Effector CD4-positive, alpha-beta T cell (primary cell): ENCODE measurements at regions not wholly inside any gene's neighbourhood (a gene's known extent, or its start where the extent isn't known, plus 50 kb on each side); places are given as distances from the start of the nearest gene placed in this dataset.
"Not testable (repeated sequence)": the region's sequence is repeated elsewhere in the genome, so short reads cannot be mapped to it uniquely, and the experiment has no call there.

Experiments
- DNase-seq: peaks from one replicate; pipeline ENCODE4 v3.0.0-alpha.2; 2020

GRCh38 chr11:134740590-134741261 is 328.7 kb upstream of the B3GAT1 start:
- DNase-seq = no peak

DNA sequence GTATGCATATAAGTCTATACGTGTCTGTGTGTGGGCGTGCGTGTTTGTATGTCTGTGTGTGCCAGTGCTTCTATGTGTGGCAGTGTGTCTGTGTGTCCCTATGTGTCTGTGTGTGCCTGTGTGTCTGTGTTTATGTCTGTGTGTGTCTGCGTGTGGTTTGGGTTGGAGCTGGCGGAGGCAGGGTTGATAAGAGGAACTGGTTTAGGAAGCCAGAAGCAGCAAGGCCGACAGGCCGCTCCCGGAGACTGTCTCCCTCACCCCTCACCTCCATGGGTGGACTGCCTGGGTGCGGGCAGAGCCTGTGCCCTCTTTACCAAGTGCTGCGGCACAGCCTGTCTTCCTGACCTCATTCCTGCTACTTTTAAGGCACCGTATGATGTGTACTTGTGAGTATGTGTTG is 327.1 kb upstream of the B3GAT1 start:
- no peak for DNase-seq

GRCh38 chr11:134738581-134738980 is 326.5 kb upstream of the B3GAT1 start:
- DNase-seq = no peak

GRCh38 chr11:134737563-134738510 is 325.8 kb upstream of the B3GAT1 start:
- no peak for DNase-seq

GRCh38 chr11:134736251-134736947 is 324.4 kb upstream of the B3GAT1 start:
- DNase-seq = no peak

GRCh38 chr11:134734894-134735293 is 322.9 kb upstream of the B3GAT1 start:
- no peak for DNase-seq

DNA sequence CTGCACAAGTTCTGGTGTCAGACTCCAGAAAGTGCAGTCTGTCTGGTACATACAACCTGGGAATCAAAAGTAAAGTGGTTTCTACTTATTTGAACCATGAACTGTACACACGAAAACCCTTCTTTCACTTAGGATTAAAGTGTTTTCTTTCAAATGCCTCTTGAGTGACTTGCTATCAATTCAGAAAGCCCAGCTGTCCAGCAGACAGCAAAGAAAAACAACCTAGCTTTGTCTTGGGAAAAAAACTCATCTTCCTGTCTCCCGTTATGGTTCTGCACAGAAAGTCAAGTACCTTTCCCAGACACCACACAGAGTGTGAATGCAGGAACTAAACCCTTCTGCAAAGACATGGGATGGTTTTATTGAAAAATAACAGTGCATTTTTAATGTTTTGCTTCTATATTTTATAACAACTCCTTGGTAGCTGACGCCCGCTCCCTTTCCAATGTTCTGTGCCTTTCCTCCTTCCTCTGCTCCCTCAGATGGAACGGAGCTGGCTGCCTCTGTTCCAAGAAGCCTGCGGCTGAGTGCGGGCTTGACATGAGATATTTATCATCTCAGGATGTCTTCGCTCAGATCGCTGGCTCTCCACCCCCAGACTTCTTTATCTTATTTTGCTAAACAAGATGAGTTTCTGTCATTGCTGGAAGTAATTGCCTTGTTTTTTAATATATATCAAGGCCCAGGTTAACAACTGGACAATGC is 322.3 kb upstream of the B3GAT1 start:
- no peak for DNase-seq

DNA sequence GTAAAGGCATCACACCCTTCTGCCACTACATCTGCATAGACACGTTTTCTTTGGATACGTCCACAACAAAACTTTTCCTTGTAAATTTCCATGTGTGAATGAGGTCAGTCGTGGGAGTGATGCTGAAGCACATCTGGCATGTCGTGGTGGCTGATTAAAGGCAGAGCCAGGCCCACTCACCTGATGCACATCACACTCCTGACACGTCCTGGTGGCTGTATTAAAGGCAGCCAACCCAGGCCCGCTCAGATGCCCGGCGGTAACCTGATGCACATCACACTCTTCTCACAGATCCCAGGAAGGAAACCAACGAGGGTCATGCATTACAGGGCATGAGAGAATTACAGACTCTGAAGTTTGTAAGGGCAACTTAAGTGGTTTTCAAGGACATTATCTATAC is 321.6 kb upstream of the B3GAT1 start:
- no peak for DNase-seq

GRCh38 chr11:134731213-134731961 is 319.3 kb upstream of the B3GAT1 start:
- no peak for DNase-seq

GRCh38 chr11:134730561-134731212 is 318.6 kb upstream of the B3GAT1 start:
- DNase-seq = no peak

DNA sequence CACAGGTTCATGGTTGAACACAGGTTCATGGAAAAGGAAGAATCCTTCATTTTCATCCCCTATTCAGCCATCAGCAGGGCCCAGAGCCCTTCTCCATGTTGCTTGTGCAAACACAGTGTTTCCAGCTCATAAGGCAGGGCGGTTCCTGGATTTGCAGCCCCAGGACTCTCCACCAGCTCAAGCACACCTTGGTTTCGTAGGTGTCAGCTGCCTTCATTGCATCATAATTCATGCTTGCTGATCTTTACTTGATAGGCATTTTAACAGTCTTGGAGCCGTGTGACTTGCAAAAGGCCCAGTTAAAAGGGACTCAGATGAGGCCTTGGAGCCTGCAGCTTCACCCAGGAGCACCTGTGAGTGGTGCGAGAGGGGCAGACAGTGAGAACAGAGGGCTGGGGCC is 318.1 kb upstream of the B3GAT1 start:
- DNase-seq = no peak

DNA sequence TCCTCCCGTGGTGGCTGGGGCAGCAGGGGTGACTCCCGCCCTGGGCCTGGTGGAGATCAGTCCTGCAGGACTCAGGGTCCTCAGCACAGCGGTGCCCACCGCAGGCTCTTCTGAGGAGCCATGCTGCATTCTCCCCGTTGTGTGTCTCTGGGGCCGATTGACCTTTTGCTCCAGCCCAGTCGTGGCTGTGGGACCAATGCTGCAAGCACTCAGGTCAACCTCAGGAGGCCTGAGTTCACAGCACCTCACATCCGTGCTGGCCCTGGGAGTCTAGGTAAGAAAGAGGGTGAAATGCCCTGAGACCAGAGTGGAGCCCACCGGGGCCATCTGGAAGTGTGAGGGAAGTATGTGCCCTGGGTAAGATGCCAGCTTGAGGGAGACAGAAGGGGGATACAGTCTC is 316.1 kb upstream of the B3GAT1 start:
- DNase-seq = no peak

GRCh38 chr11:134727636-134728035 is 315.6 kb upstream of the B3GAT1 start:
- no peak for DNase-seq

GRCh38 chr11:134727204-134727603 is 315.2 kb upstream of the B3GAT1 start:
- no peak for DNase-seq

DNA sequence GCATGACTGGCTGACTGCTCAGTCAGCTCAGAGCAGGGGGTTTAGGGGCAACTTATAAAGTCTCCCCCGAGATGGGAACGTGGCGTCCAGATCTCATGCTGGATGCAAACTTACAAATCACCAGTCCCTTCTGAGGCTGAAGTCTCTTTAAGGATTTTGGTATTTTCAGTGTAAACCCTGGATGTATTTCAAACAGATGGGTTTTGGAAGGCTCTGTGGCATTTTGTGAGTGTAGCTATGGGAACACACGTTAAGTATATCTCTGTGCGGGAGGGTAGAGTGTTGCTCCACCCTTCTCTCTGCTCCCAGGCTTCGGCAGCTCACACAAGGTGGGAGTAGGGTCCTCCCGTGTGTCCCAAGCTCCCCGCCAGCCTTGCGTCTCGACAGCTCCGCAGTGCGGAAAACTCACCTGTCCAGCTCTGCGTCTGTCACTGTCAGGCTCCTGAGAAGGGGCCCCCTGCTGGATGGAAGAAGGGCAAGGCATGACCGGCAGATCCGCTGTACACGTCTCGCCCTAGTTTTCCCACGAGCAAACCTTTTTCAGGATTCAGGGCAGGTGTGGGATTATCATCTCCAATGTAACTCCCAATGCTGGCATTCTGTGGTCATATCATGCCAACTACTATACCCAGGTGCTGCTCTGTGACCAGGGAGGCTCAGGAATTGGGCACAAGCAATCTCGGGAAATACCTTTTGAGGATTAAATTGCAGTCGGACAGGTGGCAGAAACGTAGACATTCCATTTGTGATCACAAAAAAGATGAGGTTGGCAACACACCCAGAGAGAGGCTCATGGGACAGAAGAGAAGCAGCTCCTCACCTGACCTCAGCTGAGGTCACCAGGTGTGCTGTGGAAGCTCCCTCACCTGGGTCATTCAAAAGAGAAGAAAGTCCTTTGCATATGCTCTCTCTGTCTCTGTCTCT is 313.9 kb upstream of the B3GAT1 start:
- no peak for DNase-seq

GRCh38 chr11:134725211-134725610 is 313.2 kb upstream of the B3GAT1 start:
- DNase-seq = no peak

GRCh38 chr11:134724779-134725140 is 312.7 kb upstream of the B3GAT1 start:
- DNase-seq = no peak

DNA sequence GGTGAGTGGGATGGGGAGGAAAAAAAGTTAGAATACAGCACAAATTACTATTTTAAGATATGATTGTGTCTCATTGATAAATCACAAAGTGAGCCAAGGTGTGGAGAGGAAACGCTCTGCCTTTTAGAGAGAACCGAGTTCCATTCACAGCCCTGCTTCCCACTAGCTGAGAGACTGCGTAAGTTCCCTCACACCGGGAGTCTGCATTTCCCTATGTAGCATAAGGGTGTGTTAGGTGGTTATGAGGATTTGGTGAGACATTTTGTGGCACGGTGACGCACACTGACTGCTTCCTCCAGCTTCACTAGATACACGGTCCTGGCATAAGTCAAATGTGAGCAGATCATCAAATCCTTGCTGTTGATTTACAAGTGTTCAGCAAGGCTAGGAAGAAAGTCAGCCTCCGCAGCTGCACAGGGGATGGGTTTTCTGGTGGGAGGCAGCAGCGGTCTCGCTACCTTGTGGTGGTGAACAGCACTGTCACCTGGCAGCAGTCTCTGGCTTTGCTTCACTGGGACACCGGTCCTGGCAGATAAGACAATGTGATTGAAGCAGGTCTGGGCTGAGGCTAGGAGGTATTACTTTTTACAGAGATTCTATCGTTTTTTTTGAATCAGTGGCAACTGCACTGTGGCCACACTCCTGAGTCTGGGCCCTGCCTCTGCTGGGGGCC is 312.2 kb upstream of the B3GAT1 start:
- no peak for DNase-seq

DNA sequence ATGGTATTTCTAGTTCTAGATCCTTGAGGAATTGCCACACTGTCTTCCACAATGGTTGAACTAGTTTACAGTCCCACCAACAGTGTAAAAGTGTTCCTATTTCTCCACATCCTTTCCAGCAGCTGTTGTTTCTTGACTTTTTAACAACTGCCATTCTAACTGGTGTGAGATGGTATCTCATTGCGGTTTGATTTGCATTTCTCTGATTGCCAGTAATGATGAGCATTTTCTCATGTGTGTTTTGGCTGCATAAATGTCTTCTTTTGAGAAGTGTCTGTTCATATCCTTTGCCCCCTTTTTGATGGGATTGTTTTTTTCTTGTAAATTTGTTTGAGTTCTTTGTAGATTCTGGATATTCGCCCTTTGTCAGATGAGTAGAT is 308.6 kb upstream of the B3GAT1 start:
- DNase-seq = not testable (repeated sequence)
